ENCODE measurements at regions not wholly inside any gene's neighbourhood (a gene's known extent, or its start where the extent isn't known, plus 50 kb on each side); places are given as distances from the start of the nearest gene placed in this dataset.

DNA sequence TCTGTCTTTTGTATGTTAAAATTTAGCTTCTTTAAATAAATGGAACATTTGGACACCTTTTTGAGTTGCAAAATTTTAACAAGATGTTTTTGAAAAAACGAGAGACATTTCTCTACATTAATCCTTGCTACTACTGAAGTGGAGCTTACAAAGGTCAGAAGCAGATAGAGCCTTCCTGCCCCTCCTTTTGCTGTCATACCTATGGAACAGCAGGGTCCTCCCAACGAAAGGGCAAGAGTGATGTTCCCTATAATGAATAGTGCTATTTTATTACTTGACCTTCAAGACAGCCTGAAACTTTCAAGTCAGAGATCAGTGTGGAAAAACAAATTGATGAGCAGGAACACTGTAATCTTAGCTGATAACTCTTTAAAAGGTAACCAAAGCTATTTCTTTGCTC is 1538.9 kb downstream of the PLA2G4A start:
- TF ChIP-seq, protein P1, sequence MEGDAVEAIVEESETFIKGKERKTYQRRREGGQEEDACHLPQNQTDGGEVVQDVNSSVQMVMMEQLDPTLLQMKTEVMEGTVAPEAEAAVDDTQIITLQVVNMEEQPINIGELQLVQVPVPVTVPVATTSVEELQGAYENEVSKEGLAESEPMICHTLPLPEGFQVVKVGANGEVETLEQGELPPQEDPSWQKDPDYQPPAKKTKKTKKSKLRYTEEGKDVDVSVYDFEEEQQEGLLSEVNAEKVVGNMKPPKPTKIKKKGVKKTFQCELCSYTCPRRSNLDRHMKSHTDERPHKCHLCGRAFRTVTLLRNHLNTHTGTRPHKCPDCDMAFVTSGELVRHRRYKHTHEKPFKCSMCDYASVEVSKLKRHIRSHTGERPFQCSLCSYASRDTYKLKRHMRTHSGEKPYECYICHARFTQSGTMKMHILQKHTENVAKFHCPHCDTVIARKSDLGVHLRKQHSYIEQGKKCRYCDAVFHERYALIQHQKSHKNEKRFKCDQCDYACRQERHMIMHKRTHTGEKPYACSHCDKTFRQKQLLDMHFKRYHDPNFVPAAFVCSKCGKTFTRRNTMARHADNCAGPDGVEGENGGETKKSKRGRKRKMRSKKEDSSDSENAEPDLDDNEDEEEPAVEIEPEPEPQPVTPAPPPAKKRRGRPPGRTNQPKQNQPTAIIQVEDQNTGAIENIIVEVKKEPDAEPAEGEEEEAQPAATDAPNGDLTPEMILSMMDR (conservative IDR thresholded peaks at IDR 0.05; ENCODE audit: low read depth, low read length): no peak
- no peak for DNase-seq (ENCODE audit: low read depth)
- H3K4me3 ChIP-seq (ENCODE audit: low read length): no peak overlapping the region

- DNase-seq (ENCODE audit: low read depth): no peak
- no peak overlapping the region for H3K4me3 ChIP-seq (ENCODE audit: low read length)
- TF ChIP-seq, protein P1 (conservative IDR thresholded peaks at IDR 0.05; ENCODE audit: low read depth, low read length): no peak
Measured at GRCh38 chr1:188371295-188371806, 1542.6 kb downstream of the PLA2G4A start.

DNA sequence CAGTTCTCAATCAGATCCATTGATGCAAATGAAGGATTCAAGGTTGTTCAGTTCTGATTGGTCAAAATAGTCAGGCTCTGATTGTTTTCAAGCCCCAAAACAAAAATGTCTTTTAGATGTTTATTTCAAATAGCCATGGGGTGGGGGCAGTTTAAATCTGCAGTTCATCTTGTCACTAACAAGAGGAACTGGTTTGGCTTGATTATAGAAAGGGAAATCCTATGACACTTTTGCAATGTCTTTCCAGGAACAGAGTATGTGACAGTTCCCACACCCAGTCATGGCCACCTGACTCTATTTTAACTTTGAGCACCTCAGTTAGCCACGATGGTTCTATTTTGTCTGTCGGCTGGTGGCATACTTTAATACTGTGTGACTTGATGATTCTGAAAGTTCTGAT is 1544.1 kb downstream of the PLA2G4A start:
- no peak for DNase-seq (ENCODE audit: low read depth)
- H3K4me3 ChIP-seq (ENCODE audit: low read length): no peak overlapping the region
- TF ChIP-seq, protein P1 (conservative IDR thresholded peaks at IDR 0.05; ENCODE audit: low read depth, low read length): no peak

GRCh38 chr1:188382851-188383250 is 1554.1 kb downstream of the PLA2G4A start:
- TF ChIP-seq, protein P1 (conservative IDR thresholded peaks at IDR 0.05; ENCODE audit: low read depth, low read length): no peak
- H3K4me3 ChIP-seq (ENCODE audit: low read length): no peak overlapping the region
- DNase-seq (ENCODE audit: low read depth): no peak

GRCh38 chr1:188386161-188386560 is 1557.4 kb downstream of the PLA2G4A start:
- H3K4me3 ChIP-seq (ENCODE audit: low read length): no peak overlapping the region
- no peak for DNase-seq (ENCODE audit: low read depth)
- TF ChIP-seq, protein P1 (conservative IDR thresholded peaks at IDR 0.05; ENCODE audit: low read depth, low read length): no peak

DNA sequence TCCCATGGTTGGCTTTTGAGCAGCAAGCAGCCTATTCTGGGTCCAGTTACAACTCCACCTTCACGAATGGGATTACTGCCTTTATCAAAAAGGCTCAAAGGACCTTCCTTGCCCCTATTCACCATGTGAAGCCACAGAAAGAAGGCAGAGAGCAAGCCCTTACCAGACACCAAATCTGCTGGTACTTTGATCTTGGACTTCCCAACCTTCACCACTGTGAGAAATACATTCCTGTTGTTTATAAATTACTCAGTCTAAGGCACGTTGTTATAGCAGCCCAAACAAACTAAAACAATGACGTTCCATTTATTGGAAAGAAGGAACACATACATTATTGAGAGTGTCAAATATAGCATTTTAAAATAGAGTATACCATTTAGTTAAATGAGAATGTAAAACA is 1557.9 kb downstream of the PLA2G4A start:
- H3K4me3 ChIP-seq (ENCODE audit: low read length): no peak overlapping the region
- TF ChIP-seq, protein P1 (conservative IDR thresholded peaks at IDR 0.05; ENCODE audit: low read depth, low read length): no peak
- no peak for DNase-seq (ENCODE audit: low read depth)

- DNase-seq (ENCODE audit: low read depth): no peak
- TF ChIP-seq, protein P1 (conservative IDR thresholded peaks at IDR 0.05; ENCODE audit: low read depth, low read length): no peak
- no peak overlapping the region for H3K4me3 ChIP-seq (ENCODE audit: low read length)
Measured at GRCh38 chr1:188394677-188395076, 1565.9 kb downstream of the PLA2G4A start.

Data from retinal pigment epithelial cell (primary cell).